Esophagus squamous epithelium (tissue), 4 donors: ENCODE measurements at regions not wholly inside any gene's neighbourhood (a gene's known extent, or its start where the extent isn't known, plus 50 kb on each side); places are given as distances from the start of the nearest gene placed in this dataset.

Source experiments
- POLR2A ChIP-seq, 4 donors: fragments of 450-650 bp; IDR thresholded peaks; one replicate each; pipeline ENCODE4 v1.6.1; 2017; ENCODE audit warnings: antibody characterized with exemption in 4 of 4, mild to moderate bottlenecking in 4 of 4, moderate library complexity in 3 of 4
- TF ChIP-seq, protein P1 (sequence below), 6 experiments: fragments of 450-650 bp in 4 of 6; fragments of 200-600 bp in 2 of 6; sonication (generic) in 2 of 6; IDR thresholded peaks; one replicate each; pipeline ENCODE4 v1.5.1; 2016 to 2019; ENCODE audit warnings: antibody characterized with exemption in 6 of 6, mild to moderate bottlenecking in 4 of 6, moderate library complexity in 4 of 6

DNA sequence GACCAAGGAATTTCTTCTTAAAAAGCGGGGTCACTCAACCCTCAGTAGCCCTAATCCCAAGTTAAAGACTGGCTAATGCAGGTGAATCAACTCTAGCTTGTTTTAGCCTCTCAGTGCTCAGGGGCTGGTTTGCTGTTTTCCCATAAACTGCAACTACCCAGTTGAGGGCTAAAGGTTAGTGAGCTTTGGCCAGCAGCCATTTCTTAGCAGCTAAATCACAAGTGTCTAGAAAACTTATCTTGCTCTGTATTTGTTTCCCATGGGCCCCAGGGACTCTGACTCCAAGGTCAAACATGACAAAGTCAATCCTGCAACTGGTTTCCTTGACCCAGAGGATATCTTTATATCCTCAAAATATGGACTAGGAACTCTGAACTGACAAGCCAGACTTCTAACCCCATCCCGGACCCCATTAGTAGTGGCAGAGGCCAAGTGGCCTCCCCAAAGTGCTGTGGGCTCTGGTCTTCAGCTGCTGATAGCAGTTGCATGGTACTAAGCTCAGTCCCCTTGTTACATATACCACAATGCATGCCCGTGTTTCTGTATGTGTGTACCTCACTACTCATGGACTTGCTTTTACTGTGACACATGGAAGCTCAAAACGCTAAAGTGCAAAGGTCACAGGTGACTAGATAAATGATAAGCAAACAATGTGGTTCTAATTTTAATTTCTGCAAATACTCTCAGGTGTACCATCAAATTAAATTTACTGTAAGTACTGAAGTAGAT is 793.0 kb upstream of the IGFBP3 start:
- no peak for TF ChIP-seq POLR2A (IDR thresholded peaks at IDR 0.05)
- TF ChIP-seq, protein P1, sequence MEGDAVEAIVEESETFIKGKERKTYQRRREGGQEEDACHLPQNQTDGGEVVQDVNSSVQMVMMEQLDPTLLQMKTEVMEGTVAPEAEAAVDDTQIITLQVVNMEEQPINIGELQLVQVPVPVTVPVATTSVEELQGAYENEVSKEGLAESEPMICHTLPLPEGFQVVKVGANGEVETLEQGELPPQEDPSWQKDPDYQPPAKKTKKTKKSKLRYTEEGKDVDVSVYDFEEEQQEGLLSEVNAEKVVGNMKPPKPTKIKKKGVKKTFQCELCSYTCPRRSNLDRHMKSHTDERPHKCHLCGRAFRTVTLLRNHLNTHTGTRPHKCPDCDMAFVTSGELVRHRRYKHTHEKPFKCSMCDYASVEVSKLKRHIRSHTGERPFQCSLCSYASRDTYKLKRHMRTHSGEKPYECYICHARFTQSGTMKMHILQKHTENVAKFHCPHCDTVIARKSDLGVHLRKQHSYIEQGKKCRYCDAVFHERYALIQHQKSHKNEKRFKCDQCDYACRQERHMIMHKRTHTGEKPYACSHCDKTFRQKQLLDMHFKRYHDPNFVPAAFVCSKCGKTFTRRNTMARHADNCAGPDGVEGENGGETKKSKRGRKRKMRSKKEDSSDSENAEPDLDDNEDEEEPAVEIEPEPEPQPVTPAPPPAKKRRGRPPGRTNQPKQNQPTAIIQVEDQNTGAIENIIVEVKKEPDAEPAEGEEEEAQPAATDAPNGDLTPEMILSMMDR (IDR thresholded peaks at IDR 0.05): no peak
